GM10266 (cell line): ENCODE measurements at regions not wholly inside any gene's neighbourhood (a gene's known extent, or its start where the extent isn't known, plus 50 kb on each side); places are given as distances from the start of the nearest gene placed in this dataset.
"Not testable (repeated sequence)": the region's sequence is repeated elsewhere in the genome, so short reads cannot be mapped to it uniquely, and the experiment has no call there.

Experiments used
- DNase-seq: peaks from one replicate; pipeline ENCODE4 v3.0.0; 2012; ENCODE audit errors: extremely low spot score
- CTCF ChIP-seq: IDR thresholded peaks from 2 replicates; pipeline ENCODE4 v1.5.1; 2012; ENCODE audit warnings: mild to moderate bottlenecking, low read depth; ENCODE audit not compliant: control insufficient read depth, insufficient read depth; ENCODE audit errors: missing control alignments

- TF ChIP-seq CTCF, result no peak
- no peak for DNase-seq
Measured at GRCh38 chr2:224126440-224126839, 87.4 kb upstream of the SERPINE2 start.

GRCh38 chr2:224126003-224126402 is 86.9 kb upstream of the SERPINE2 start:
- no peak for DNase-seq

DNA sequence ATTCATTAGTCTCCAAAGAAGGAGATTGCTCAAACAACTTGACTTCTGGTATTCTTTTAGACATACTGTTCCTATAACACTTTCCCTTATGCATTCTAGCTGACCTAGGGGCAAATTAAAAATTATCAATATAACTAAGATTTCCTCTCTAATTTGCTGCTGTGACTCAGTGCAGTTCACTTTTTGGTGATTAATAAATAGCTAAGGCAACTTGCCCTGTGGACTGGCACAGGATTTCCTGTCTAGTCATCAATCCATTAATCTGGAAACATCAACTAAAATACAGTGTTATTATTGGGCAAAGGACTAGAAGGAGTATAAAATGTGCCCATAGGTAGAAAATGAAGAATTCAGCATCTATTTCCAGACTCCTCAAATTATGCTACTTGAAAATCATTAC is 83.5 kb upstream of the SERPINE2 start:
- TF ChIP-seq CTCF, result no peak

More at GRCh38 chr2:224126003-224126402, 86.9 kb upstream of the SERPINE2 start:
- TF ChIP-seq CTCF, result no peak

DNA sequence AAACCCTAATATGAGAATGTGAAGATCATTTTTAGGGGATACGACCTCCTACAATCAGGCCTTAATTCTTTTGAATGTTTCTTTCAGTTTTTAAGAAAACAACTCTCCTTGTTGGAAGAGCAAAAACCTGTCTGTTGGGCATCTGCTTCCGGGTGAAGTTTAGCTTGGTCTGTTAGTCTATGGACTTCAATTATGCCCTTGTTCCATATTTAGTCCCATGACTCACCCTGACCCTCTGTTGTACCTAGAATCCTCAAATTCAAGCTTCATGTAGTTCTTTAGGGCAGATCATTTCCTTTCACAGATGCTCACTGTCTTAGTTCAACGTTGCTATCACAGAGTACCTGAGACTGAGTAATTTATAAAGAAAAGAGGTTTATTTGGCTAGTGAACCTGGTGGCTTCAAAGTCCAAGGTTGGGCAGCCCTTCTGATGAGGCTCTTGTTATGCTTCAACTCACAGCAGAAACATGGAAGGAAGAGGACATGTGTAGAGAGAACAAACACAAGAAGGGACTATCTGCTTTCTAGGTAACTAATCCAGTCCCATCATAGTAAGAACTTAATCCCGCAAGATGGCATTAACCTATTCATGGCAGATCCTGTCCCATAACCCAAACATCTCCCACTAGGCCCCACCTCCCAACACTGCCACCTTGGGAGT is 82.5 kb upstream of the SERPINE2 start:
- no peak for DNase-seq
- no peak for TF ChIP-seq CTCF

More for the DNA sequence above, 83.5 kb upstream of the SERPINE2 start:
- no peak for DNase-seq

DNA sequence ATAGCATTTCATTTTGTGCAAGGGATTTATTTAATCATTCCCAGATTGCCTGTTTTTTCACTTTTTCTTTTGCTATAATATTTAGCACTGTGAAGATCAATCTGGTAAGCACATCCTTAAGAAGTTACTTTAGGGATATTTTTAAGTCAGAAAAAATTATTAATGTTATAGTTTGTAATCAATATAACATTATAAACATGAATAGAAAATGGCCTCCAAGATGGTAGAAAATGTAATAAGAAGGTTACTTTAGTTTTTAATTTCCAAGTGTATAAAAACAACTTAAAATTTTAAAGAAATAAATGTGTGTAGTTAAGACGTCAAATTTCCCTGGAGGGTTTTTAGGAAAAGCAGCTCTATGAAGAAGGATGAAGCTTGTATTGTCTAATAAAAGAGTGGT is 81.9 kb upstream of the SERPINE2 start:
- TF ChIP-seq CTCF, result no peak
- no peak for DNase-seq

- DNase-seq, result not testable (repeated sequence)
Measured at GRCh38 chr2:224119846-224120245, 80.8 kb upstream of the SERPINE2 start.

DNA sequence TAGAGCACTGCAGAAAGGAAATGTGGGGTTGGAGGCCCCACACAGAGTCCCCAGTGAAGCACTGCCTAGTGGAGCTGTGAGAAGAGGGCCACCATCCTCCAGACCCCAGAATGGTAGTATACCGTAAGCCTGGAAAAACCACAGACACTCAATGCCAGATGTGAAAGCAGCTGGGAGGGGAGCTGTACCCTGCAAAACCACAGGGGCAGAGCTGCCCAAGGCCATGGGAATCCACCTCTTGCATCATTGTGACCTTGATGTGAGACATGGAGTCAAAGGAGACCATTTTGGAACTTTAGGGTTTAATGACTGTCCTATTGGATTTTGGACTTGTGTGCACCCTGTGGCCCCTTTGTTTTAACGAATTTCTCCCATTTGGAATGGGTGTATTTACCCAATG is 75.3 kb upstream of the SERPINE2 start:
- TF ChIP-seq CTCF, result no peak
- DNase-seq, result no peak

- DNase-seq, result not testable (repeated sequence)
Measured at GRCh38 chr2:224113930-224114329, 74.8 kb upstream of the SERPINE2 start.
